GM19240 (cell line): ENCODE measurements at regions not wholly inside any gene's neighbourhood (a gene's known extent, or its start where the extent isn't known, plus 50 kb on each side); places are given as distances from the start of the nearest gene placed in this dataset.

Experiments
- DNase-seq: peaks from one replicate; pipeline ENCODE4 v3.0.0; 2011; ENCODE audit warnings: low spot score; ENCODE audit not compliant: insufficient read length

GRCh38 chr7:35342786-35343185, 88.9 kb upstream of the TBX20 start:
- no peak for DNase-seq

- no peak for DNase-seq
Measured at GRCh38 chr7:35339811-35340210, 85.9 kb upstream of the TBX20 start.

- DNase-seq, result no peak
Measured at GRCh38 chr7:35336444-35336843, 82.5 kb upstream of the TBX20 start.

- no peak for DNase-seq
Measured at GRCh38 chr7:35334506-35334905, 80.6 kb upstream of the TBX20 start.

- DNase-seq, result no peak
Measured at GRCh38 chr7:35333265-35333664, 79.4 kb upstream of the TBX20 start.

- DNase-seq, result no peak
Measured at GRCh38 chr7:35331730-35332678, 78.1 kb upstream of the TBX20 start.

- DNase-seq, result no peak
Measured at GRCh38 chr7:35329026-35329425, 75.1 kb upstream of the TBX20 start.

GRCh38 chr7:35319606-35320005, 65.7 kb upstream of the TBX20 start:
- DNase-seq, result no peak

GRCh38 chr7:35316549-35316948, 62.6 kb upstream of the TBX20 start:
- no peak for DNase-seq

GRCh38 chr7:35315517-35315916, 61.6 kb upstream of the TBX20 start:
- DNase-seq, result no peak

- no peak for DNase-seq
Measured at GRCh38 chr7:35314354-35314753, 60.5 kb upstream of the TBX20 start.

GRCh38 chr7:35313575-35313974, 59.7 kb upstream of the TBX20 start:
- no peak for DNase-seq
